ENCODE measurements at regions not wholly inside any gene's neighbourhood (a gene's known extent, or its start where the extent isn't known, plus 50 kb on each side); places are given as distances from the start of the nearest gene placed in this dataset.

GRCh38 chr7:84314263-84314662 is 119.7 kb upstream of the SEMA3A start:
- H3K27me3 ChIP-seq (ENCODE audit: control insufficient read depth in 3 of 3, insufficient read depth in 3 of 3, low read length in 3 of 3), result no peaks in the 10 kb centered on the region
- no peaks in the 10 kb centered on the region for H3K36me3 ChIP-seq (ENCODE audit: control insufficient read depth in 3 of 3, insufficient read depth in 2 of 3, low read depth in 1 of 3, low read length in 3 of 3)
- H3K27ac ChIP-seq (ENCODE audit: low read depth in 1 of 3, low read length in 2 of 3), result no peak overlapping the region
- no peaks in the 10 kb centered on the region for H3K4me1 ChIP-seq (ENCODE audit: control insufficient read depth in 3 of 3, insufficient read depth in 2 of 3, low read depth in 1 of 3, low read length in 2 of 3)
- no peak for FAIRE-seq
- H3K4me3 ChIP-seq (ENCODE audit: low read depth in 1 of 3, low read length in 3 of 3), result no peak overlapping the region
- WGBS, 3 donors, result 67 to 82% (median 71%) methylated on average over 2 of the region's 2 CpGs
- no peaks in the 10 kb centered on the region for H3K9me3 ChIP-seq (ENCODE audit: control insufficient read depth in 2 of 2, insufficient read depth in 1 of 2, low read depth in 1 of 2, low read length in 1 of 2)
- DNase-seq, result no peak

GRCh38 chr7:84304407-84304806 is 109.8 kb upstream of the SEMA3A start:
- FAIRE-seq, result no peak
- no peak overlapping the region for H3K27ac ChIP-seq (ENCODE audit: low read depth in 1 of 3, low read length in 2 of 3)
- H3K4me1 ChIP-seq (ENCODE audit: control insufficient read depth in 3 of 3, insufficient read depth in 2 of 3, low read depth in 1 of 3, low read length in 2 of 3), result no peaks in the 10 kb centered on the region
- no peak for DNase-seq
- 49 to 72% (median 58%) methylated on average over 2 of the region's 2 CpGs for WGBS, 3 donors
- H3K4me3 ChIP-seq (ENCODE audit: low read depth in 1 of 3, low read length in 3 of 3), result no peak overlapping the region
- no peaks in the 10 kb centered on the region for H3K9me3 ChIP-seq (ENCODE audit: control insufficient read depth in 2 of 2, insufficient read depth in 1 of 2, low read depth in 1 of 2, low read length in 1 of 2)
- no peaks in the 10 kb centered on the region for H3K27me3 ChIP-seq (ENCODE audit: control insufficient read depth in 3 of 3, insufficient read depth in 3 of 3, low read length in 3 of 3)
- no peaks in the 10 kb centered on the region for H3K36me3 ChIP-seq (ENCODE audit: control insufficient read depth in 3 of 3, insufficient read depth in 2 of 3, low read depth in 1 of 3, low read length in 3 of 3)

GRCh38 chr7:84302949-84303348 is 108.4 kb upstream of the SEMA3A start:
- Histone ChIP-seq H3K9me3 (ENCODE audit: control insufficient read depth in 2 of 2, insufficient read depth in 1 of 2, low read depth in 1 of 2, low read length in 1 of 2) (no peaks in the 10 kb centered on the region), H3K4me3 (ENCODE audit: low read depth in 1 of 3, low read length in 3 of 3) (no peak overlapping the region), H3K27ac (ENCODE audit: low read depth in 1 of 3, low read length in 2 of 3) (no peak overlapping the region), H3K36me3 (ENCODE audit: control insufficient read depth in 3 of 3, insufficient read depth in 2 of 3, low read depth in 1 of 3, low read length in 3 of 3) (no peaks in the 10 kb centered on the region), H3K27me3 (ENCODE audit: control insufficient read depth in 3 of 3, insufficient read depth in 3 of 3, low read length in 3 of 3) (no peaks in the 10 kb centered on the region), H3K4me1 (ENCODE audit: control insufficient read depth in 3 of 3, insufficient read depth in 2 of 3, low read depth in 1 of 3, low read length in 2 of 3) (no peaks in the 10 kb centered on the region)
- WGBS, 3 donors, result 60 to 77% (median 67%) methylated on average over 3 of the region's 3 CpGs
- FAIRE-seq (no peak), DNase-seq (no peak)

GRCh38 chr7:84297616-84298015 is 103.0 kb upstream of the SEMA3A start:
- Histone ChIP-seq H3K27ac (ENCODE audit: low read depth in 1 of 3, low read length in 2 of 3) (no peak overlapping the region), H3K4me1 (ENCODE audit: control insufficient read depth in 3 of 3, insufficient read depth in 2 of 3, low read depth in 1 of 3, low read length in 2 of 3) (no peaks in the 10 kb centered on the region), H3K4me3 (ENCODE audit: low read depth in 1 of 3, low read length in 3 of 3) (no peak overlapping the region), H3K27me3 (ENCODE audit: control insufficient read depth in 3 of 3, insufficient read depth in 3 of 3, low read length in 3 of 3) (no peaks in the 10 kb centered on the region), H3K9me3 (ENCODE audit: control insufficient read depth in 2 of 2, insufficient read depth in 1 of 2, low read depth in 1 of 2, low read length in 1 of 2) (no peaks in the 10 kb centered on the region), H3K36me3 (ENCODE audit: control insufficient read depth in 3 of 3, insufficient read depth in 2 of 3, low read depth in 1 of 3, low read length in 3 of 3) (no peaks in the 10 kb centered on the region)
- no peak for DNase-seq
- no peak for FAIRE-seq

- DNase-seq (no peak), FAIRE-seq (no peak)
- Histone ChIP-seq H3K4me1 (ENCODE audit: control insufficient read depth in 3 of 3, insufficient read depth in 2 of 3, low read depth in 1 of 3, low read length in 2 of 3) (no peaks in the 10 kb centered on the region), H3K36me3 (ENCODE audit: control insufficient read depth in 3 of 3, insufficient read depth in 2 of 3, low read depth in 1 of 3, low read length in 3 of 3) (no peaks in the 10 kb centered on the region), H3K9me3 (ENCODE audit: control insufficient read depth in 2 of 2, insufficient read depth in 1 of 2, low read depth in 1 of 2, low read length in 1 of 2) (no peaks in the 10 kb centered on the region), H3K27ac (ENCODE audit: low read depth in 1 of 3, low read length in 2 of 3) (no peak overlapping the region), H3K4me3 (ENCODE audit: low read depth in 1 of 3, low read length in 3 of 3) (no peak overlapping the region), H3K27me3 (ENCODE audit: control insufficient read depth in 3 of 3, insufficient read depth in 3 of 3, low read length in 3 of 3) (peaks cover 0 to 2% (median 0%) of the 10 kb centered on the region in 3 donors)
- WGBS, 3 donors, result 87 to 94% (median 92%) methylated on average over 1 of the region's 1 CpG
Measured at GRCh38 chr7:84294847-84295455, 100.4 kb upstream of the SEMA3A start.

GRCh38 chr7:84294391-84294790 is 99.8 kb upstream of the SEMA3A start:
- H3K36me3 ChIP-seq (ENCODE audit: control insufficient read depth in 3 of 3, insufficient read depth in 2 of 3, low read depth in 1 of 3, low read length in 3 of 3), result no peaks in the 10 kb centered on the region
- no peaks in the 10 kb centered on the region for H3K4me1 ChIP-seq (ENCODE audit: control insufficient read depth in 3 of 3, insufficient read depth in 2 of 3, low read depth in 1 of 3, low read length in 2 of 3)
- no peak overlapping the region for H3K4me3 ChIP-seq (ENCODE audit: low read depth in 1 of 3, low read length in 3 of 3)
- 93 to 94% (median 94%) methylated on average over 2 of the region's 2 CpGs for WGBS, 3 donors
- H3K27ac ChIP-seq (ENCODE audit: low read depth in 1 of 3, low read length in 2 of 3), result no peak overlapping the region
- peaks cover 0 to 2% (median 0%) of the 10 kb centered on the region in 3 donors for H3K27me3 ChIP-seq (ENCODE audit: control insufficient read depth in 3 of 3, insufficient read depth in 3 of 3, low read length in 3 of 3)
- H3K9me3 ChIP-seq (ENCODE audit: control insufficient read depth in 2 of 2, insufficient read depth in 1 of 2, low read depth in 1 of 2, low read length in 1 of 2), result no peaks in the 10 kb centered on the region
- FAIRE-seq, result no peak
- DNase-seq, result no peak

- no peaks in the 10 kb centered on the region for H3K36me3 ChIP-seq (ENCODE audit: control insufficient read depth in 3 of 3, insufficient read depth in 2 of 3, low read depth in 1 of 3, low read length in 3 of 3)
- DNase-seq, result no peak
- no peaks in the 10 kb centered on the region for H3K9me3 ChIP-seq (ENCODE audit: control insufficient read depth in 2 of 2, insufficient read depth in 1 of 2, low read depth in 1 of 2, low read length in 1 of 2)
- no peaks in the 10 kb centered on the region for H3K4me1 ChIP-seq (ENCODE audit: control insufficient read depth in 3 of 3, insufficient read depth in 2 of 3, low read depth in 1 of 3, low read length in 2 of 3)
- H3K27me3 ChIP-seq (ENCODE audit: control insufficient read depth in 3 of 3, insufficient read depth in 3 of 3, low read length in 3 of 3), result peaks cover 0 to 2% (median 0%) of the 10 kb centered on the region in 3 donors
- no peak for FAIRE-seq
- H3K4me3 ChIP-seq (ENCODE audit: low read depth in 1 of 3, low read length in 3 of 3), result no peak overlapping the region
- WGBS, 3 donors, result 74 to 80% (median 78%) methylated on average over 2 of the region's 2 CpGs
- H3K27ac ChIP-seq (ENCODE audit: low read depth in 1 of 3, low read length in 2 of 3), result no peak overlapping the region
Measured at GRCh38 chr7:84291756-84292155, 97.2 kb upstream of the SEMA3A start.

GRCh38 chr7:84283798-84284197 is 89.2 kb upstream of the SEMA3A start:
- H3K27ac ChIP-seq (ENCODE audit: low read depth in 1 of 3, low read length in 2 of 3), result no peak overlapping the region
- no peaks in the 10 kb centered on the region for H3K36me3 ChIP-seq (ENCODE audit: control insufficient read depth in 3 of 3, insufficient read depth in 2 of 3, low read depth in 1 of 3, low read length in 3 of 3)
- FAIRE-seq (no peak), DNase-seq (no peak)
- H3K9me3 ChIP-seq (ENCODE audit: control insufficient read depth in 2 of 2, insufficient read depth in 1 of 2, low read depth in 1 of 2, low read length in 1 of 2), result no peaks in the 10 kb centered on the region
- H3K4me1 ChIP-seq (ENCODE audit: control insufficient read depth in 3 of 3, insufficient read depth in 2 of 3, low read depth in 1 of 3, low read length in 2 of 3), result peaks cover 0 to 8% (median 0%) of the 10 kb centered on the region in 3 donors
- H3K27me3 ChIP-seq (ENCODE audit: control insufficient read depth in 3 of 3, insufficient read depth in 3 of 3, low read length in 3 of 3), result no peaks in the 10 kb centered on the region
- WGBS, 3 donors, result 82 to 91% (median 85%) methylated on average over 2 of the region's 2 CpGs
- no peak overlapping the region for H3K4me3 ChIP-seq (ENCODE audit: low read depth in 1 of 3, low read length in 3 of 3)

GRCh38 chr7:84281518-84281917 is 86.9 kb upstream of the SEMA3A start:
- peaks cover 0 to 5% of the 10 kb centered on the region in 2 donors for H3K9me3 ChIP-seq (ENCODE audit: control insufficient read depth in 2 of 2, insufficient read depth in 1 of 2, low read depth in 1 of 2, low read length in 1 of 2)
- no peak overlapping the region for H3K27ac ChIP-seq (ENCODE audit: low read depth in 1 of 3, low read length in 2 of 3)
- H3K4me1 ChIP-seq (ENCODE audit: control insufficient read depth in 3 of 3, insufficient read depth in 2 of 3, low read depth in 1 of 3, low read length in 2 of 3), result peaks cover 0 to 8% (median 0%) of the 10 kb centered on the region in 3 donors
- DNase-seq (peak in 1 of 2 donors; percentile 64), FAIRE-seq (no peak)
- no peak overlapping the region for H3K4me3 ChIP-seq (ENCODE audit: low read depth in 1 of 3, low read length in 3 of 3)
- no peaks in the 10 kb centered on the region for H3K36me3 ChIP-seq (ENCODE audit: control insufficient read depth in 3 of 3, insufficient read depth in 2 of 3, low read depth in 1 of 3, low read length in 3 of 3)
- H3K27me3 ChIP-seq (ENCODE audit: control insufficient read depth in 3 of 3, insufficient read depth in 3 of 3, low read length in 3 of 3), result no peaks in the 10 kb centered on the region
